ENCODE measurements at regions not wholly inside any gene's neighbourhood (a gene's known extent, or its start where the extent isn't known, plus 50 kb on each side); places are given as distances from the start of the nearest gene placed in this dataset.

GRCh38 chr6:135578976-135579375 lies 81.4 kb upstream of the AHI1 start:
- H3K9me2 ChIP-seq (replicated peaks; ENCODE audit: insufficient read depth, low read length), result no peaks in the 10 kb centered on the region
- H3K4me3 ChIP-seq (ENCODE audit: insufficient read depth, low read length, poor library complexity, severe bottlenecking), result no peak overlapping the region
- H3K36me3 ChIP-seq (ENCODE audit: low read length), result no peaks in the 10 kb centered on the region
- TF ChIP-seq, protein P1, sequence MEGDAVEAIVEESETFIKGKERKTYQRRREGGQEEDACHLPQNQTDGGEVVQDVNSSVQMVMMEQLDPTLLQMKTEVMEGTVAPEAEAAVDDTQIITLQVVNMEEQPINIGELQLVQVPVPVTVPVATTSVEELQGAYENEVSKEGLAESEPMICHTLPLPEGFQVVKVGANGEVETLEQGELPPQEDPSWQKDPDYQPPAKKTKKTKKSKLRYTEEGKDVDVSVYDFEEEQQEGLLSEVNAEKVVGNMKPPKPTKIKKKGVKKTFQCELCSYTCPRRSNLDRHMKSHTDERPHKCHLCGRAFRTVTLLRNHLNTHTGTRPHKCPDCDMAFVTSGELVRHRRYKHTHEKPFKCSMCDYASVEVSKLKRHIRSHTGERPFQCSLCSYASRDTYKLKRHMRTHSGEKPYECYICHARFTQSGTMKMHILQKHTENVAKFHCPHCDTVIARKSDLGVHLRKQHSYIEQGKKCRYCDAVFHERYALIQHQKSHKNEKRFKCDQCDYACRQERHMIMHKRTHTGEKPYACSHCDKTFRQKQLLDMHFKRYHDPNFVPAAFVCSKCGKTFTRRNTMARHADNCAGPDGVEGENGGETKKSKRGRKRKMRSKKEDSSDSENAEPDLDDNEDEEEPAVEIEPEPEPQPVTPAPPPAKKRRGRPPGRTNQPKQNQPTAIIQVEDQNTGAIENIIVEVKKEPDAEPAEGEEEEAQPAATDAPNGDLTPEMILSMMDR (IDR thresholded peaks at IDR 0.05; ENCODE audit: insufficient read depth, low read length, poor library complexity, severe bottlenecking), result no peak
- no peak for TF ChIP-seq EZH2phosphoT487 (conservative IDR thresholded peaks at IDR 0.05; ENCODE audit: low read length)
- H3K9me3 ChIP-seq (ENCODE audit: insufficient read depth, low read length), result no peaks in the 10 kb centered on the region
- H3K9ac ChIP-seq (ENCODE audit: low read length), result no peak overlapping the region
- no peak overlapping the region for H3K4me2 ChIP-seq (ENCODE audit: low read depth, low read length, poor library complexity, severe bottlenecking)
- 0 out of 2 replicates have a peak, but pooled peaks cover 3% of the 10 kb centered on the region for H3F3A ChIP-seq (ENCODE audit: insufficient read depth)
- no peaks in the 10 kb centered on the region for H3K27me3 ChIP-seq (ENCODE audit: low read length)
- no peak overlapping the region for H3K27ac ChIP-seq (ENCODE audit: low read depth, low read length)
- H4K20me1 ChIP-seq (ENCODE audit: low read depth, low read length), result no peaks in the 10 kb centered on the region
- H3K79me2 ChIP-seq (ENCODE audit: insufficient read depth, low read length), result no peaks in the 10 kb centered on the region
- no peak overlapping the region for H2AFZ ChIP-seq (ENCODE audit: low read depth, low read length, severe bottlenecking)

DNA sequence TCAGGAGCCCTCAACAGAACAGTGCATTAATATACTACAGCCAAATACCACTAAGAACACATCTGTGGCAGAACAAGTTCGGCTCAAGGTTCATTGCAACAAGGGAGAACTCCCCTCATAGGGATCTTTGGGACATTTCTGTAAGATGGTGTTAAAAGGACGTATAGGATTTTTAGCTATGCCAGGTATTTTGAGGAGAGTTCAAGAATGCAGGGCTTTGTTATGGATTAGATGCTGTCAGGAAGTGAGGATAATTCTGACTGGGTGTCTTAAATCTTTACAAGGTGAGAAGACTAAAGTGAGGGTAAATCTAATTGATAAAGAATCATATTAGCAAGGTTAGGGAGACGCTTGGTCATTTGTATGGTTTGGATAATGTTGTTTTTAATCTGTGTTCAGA lies 83.7 kb upstream of the AHI1 start:
- Histone ChIP-seq H3K27ac (ENCODE audit: low read depth, low read length) (no peak overlapping the region), H3K36me3 (ENCODE audit: low read length) (no peaks in the 10 kb centered on the region), H3K27me3 (ENCODE audit: low read length) (no peaks in the 10 kb centered on the region), H3K9me3 (ENCODE audit: insufficient read depth, low read length) (no peaks in the 10 kb centered on the region), H3K4me3 (ENCODE audit: insufficient read depth, low read length, poor library complexity, severe bottlenecking) (no peak overlapping the region), H2AFZ (ENCODE audit: low read depth, low read length, severe bottlenecking) (no peak overlapping the region), H3F3A (ENCODE audit: insufficient read depth) (0 out of 2 replicates have a peak, but pooled peaks cover 3% of the 10 kb centered on the region), H3K9me2 (replicated peaks; ENCODE audit: insufficient read depth, low read length) (no peaks in the 10 kb centered on the region), H3K79me2 (ENCODE audit: insufficient read depth, low read length) (no peaks in the 10 kb centered on the region), H3K4me2 (ENCODE audit: low read depth, low read length, poor library complexity, severe bottlenecking) (no peak overlapping the region), H3K9ac (ENCODE audit: low read length) (no peak overlapping the region), H4K20me1 (ENCODE audit: low read depth, low read length) (no peaks in the 10 kb centered on the region)
- TF ChIP-seq, protein P1 (IDR thresholded peaks at IDR 0.05; ENCODE audit: insufficient read depth, low read length, poor library complexity, severe bottlenecking), result no peak
- no peak for TF ChIP-seq EZH2phosphoT487 (conservative IDR thresholded peaks at IDR 0.05; ENCODE audit: low read length)

GRCh38 chr6:135583256-135583761 lies 85.8 kb upstream of the AHI1 start:
- Histone ChIP-seq H3K27me3 (ENCODE audit: low read length) (no peaks in the 10 kb centered on the region), H3K27ac (ENCODE audit: low read depth, low read length) (no peak overlapping the region), H3K4me3 (ENCODE audit: insufficient read depth, low read length, poor library complexity, severe bottlenecking) (no peak overlapping the region), H2AFZ (ENCODE audit: low read depth, low read length, severe bottlenecking) (no peak overlapping the region), H4K20me1 (ENCODE audit: low read depth, low read length) (no peaks in the 10 kb centered on the region), H3K9ac (ENCODE audit: low read length) (no peak overlapping the region), H3K9me2 (replicated peaks; ENCODE audit: insufficient read depth, low read length) (no peaks in the 10 kb centered on the region), H3K79me2 (ENCODE audit: insufficient read depth, low read length) (no peaks in the 10 kb centered on the region), H3K9me3 (ENCODE audit: insufficient read depth, low read length) (no peaks in the 10 kb centered on the region), H3F3A (ENCODE audit: insufficient read depth) (no peaks in the 10 kb centered on the region), H3K4me2 (ENCODE audit: low read depth, low read length, poor library complexity, severe bottlenecking) (no peak overlapping the region), H3K36me3 (ENCODE audit: low read length) (no peaks in the 10 kb centered on the region)
- TF ChIP-seq, protein P1 (IDR thresholded peaks at IDR 0.05; ENCODE audit: insufficient read depth, low read length, poor library complexity, severe bottlenecking), result no peak
- TF ChIP-seq EZH2phosphoT487 (conservative IDR thresholded peaks at IDR 0.05; ENCODE audit: low read length), result no peak

Data from SU-DHL-6 (cell line).